HepG2 (cell line): ENCODE measurements at regions not wholly inside any gene's neighbourhood (a gene's known extent, or its start where the extent isn't known, plus 50 kb on each side); places are given as distances from the start of the nearest gene placed in this dataset.

ENCODE experiments used
- CREM ChIP-seq, 2 experiments: sonication (generic) in 1 of 2; formaldehyde crosslinking in 1 of 2; IDR thresholded peaks; 2 replicates each; pipeline versions ENCODE4 v1.4.0 to v1.6.1; 2016 to 2020; ENCODE audit warnings: antibody characterized with exemption in 1 of 2, mild to moderate bottlenecking in 1 of 2, missing genetic modification reagents in 1 of 2
- DMAP1 ChIP-seq: IDR thresholded peaks from 2 replicates; pipeline ENCODE4 v1.6.1; 2016
- EP300 ChIP-seq, 3 experiments: sonication (generic) in 1 of 3; formaldehyde crosslinking in 1 of 3; IDR thresholded peaks; 2 replicates each; pipeline versions ENCODE4 v1.5.1 to v1.6.1; 2011 to 2020; ENCODE audit warnings: low read depth in 2 of 3, low read length in 2 of 3, borderline replicate concordance in 1 of 3, improper control_type of control experiment in 1 of 3, mild to moderate bottlenecking in 1 of 3, missing genetic modification reagents in 1 of 3, moderate library complexity in 1 of 3
- JUND ChIP-seq: sonication (generic); formaldehyde crosslinking; IDR thresholded peaks from 2 replicates; pipeline ENCODE4 v1.8.0; 2022; ENCODE audit warnings: mild to moderate bottlenecking, missing genetic modification reagents
- LCORL ChIP-seq, 2 experiments: fragments of 450-650 bp in 1 of 2; sonication (generic) in 1 of 2; formaldehyde crosslinking in 1 of 2; IDR thresholded peaks; 2 replicates each; pipeline versions ENCODE4 v1.5.0 to v1.6.1; 2017 to 2020; ENCODE audit warnings: antibody characterized with exemption in 1 of 2, missing genetic modification reagents in 1 of 2
- RFX5 ChIP-seq: IDR thresholded peaks from 2 replicates; pipeline ENCODE4 v1.6.1; 2011; ENCODE audit warnings: low read depth, low read length, improper control_type of control experiment
- SNRNP70 ChIP-seq: fragments of 200-400 bp; formaldehyde crosslinking; IDR thresholded peaks from 2 replicates; pipeline ENCODE4 v1.6.1; 2017; ENCODE audit warnings: mild to moderate bottlenecking, low read depth, low read length, moderate library complexity
- SP2 ChIP-seq: sonication (generic); formaldehyde crosslinking; IDR thresholded peaks from 2 replicates; pipeline ENCODE4 v1.5.1; 2020; ENCODE audit warnings: mild to moderate bottlenecking, missing genetic modification reagents
- TCF7 ChIP-seq: sonication (generic); IDR thresholded peaks from 2 replicates; pipeline ENCODE4 v1.6.1; 2016; ENCODE audit warnings: antibody characterized with exemption, low read depth
- TF ChIP-seq, protein P1 (sequence below): sonication (generic); formaldehyde crosslinking; IDR thresholded peaks from 2 replicates; pipeline ENCODE4 v1.5.0; 2020; ENCODE audit warnings: mild to moderate bottlenecking, missing genetic modification reagents, moderate library complexity
- TF ChIP-seq, protein P2 (sequence below): sonication (generic); formaldehyde crosslinking; IDR thresholded peaks from 2 replicates; pipeline ENCODE4 v1.4.0; 2020; ENCODE audit warnings: missing genetic modification reagents, borderline replicate concordance
- TF ChIP-seq, protein P3 (sequence below): sonication (generic); IDR thresholded peaks from 2 replicates; pipeline ENCODE4 v1.6.1; 2016; ENCODE audit warnings: low read depth, borderline replicate concordance

DNA sequence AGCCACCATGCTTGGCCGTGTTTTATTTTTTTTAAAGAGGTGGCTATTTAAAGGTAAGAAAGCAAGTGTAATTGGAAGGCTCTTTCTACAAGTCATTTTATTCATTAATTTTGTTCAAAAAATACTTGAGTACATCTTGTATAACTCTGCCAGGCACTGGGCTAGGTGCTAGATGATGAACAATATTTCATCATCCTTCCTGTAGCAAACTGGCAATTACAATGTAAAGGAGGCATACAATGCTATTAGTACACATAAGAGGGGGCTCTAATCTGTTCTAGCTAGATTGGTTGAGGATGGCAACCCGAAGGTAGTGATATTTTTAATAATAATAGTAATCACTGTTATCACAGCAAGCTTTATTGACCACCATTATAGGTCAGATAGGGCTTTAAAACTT is 215.5 kb upstream of the KLF14 start:
- TF ChIP-seq CREM (IDR thresholded peaks at IDR 0.05), result no peak
- no peak for TF ChIP-seq CREM (CRISPR knock-in tag; IDR thresholded peaks at IDR 0.05)
- TF ChIP-seq TCF7, result no peak
- TF ChIP-seq, protein P1, sequence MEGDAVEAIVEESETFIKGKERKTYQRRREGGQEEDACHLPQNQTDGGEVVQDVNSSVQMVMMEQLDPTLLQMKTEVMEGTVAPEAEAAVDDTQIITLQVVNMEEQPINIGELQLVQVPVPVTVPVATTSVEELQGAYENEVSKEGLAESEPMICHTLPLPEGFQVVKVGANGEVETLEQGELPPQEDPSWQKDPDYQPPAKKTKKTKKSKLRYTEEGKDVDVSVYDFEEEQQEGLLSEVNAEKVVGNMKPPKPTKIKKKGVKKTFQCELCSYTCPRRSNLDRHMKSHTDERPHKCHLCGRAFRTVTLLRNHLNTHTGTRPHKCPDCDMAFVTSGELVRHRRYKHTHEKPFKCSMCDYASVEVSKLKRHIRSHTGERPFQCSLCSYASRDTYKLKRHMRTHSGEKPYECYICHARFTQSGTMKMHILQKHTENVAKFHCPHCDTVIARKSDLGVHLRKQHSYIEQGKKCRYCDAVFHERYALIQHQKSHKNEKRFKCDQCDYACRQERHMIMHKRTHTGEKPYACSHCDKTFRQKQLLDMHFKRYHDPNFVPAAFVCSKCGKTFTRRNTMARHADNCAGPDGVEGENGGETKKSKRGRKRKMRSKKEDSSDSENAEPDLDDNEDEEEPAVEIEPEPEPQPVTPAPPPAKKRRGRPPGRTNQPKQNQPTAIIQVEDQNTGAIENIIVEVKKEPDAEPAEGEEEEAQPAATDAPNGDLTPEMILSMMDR, result no peak
- TF ChIP-seq SNRNP70, result no peak
- TF ChIP-seq, protein P2, sequence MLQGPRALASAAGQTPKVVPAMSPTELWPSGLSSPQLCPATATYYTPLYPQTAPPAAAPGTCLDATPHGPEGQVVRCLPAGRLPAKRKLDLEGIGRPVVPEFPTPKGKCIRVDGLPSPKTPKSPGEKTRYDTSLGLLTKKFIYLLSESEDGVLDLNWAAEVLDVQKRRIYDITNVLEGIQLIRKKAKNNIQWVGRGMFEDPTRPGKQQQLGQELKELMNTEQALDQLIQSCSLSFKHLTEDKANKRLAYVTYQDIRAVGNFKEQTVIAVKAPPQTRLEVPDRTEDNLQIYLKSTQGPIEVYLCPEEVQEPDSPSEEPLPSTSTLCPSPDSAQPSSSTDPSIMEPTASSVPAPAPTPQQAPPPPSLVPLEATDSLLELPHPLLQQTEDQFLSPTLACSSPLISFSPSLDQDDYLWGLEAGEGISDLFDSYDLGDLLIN (CRISPR knock-in tag), result no peak
- TF ChIP-seq LCORL (IDR thresholded peaks at IDR 0.05), result no peak
- no peak for TF ChIP-seq LCORL (CRISPR knock-in tag; IDR thresholded peaks at IDR 0.05)
- TF ChIP-seq DMAP1, result no peak
- TF ChIP-seq, protein P3, sequence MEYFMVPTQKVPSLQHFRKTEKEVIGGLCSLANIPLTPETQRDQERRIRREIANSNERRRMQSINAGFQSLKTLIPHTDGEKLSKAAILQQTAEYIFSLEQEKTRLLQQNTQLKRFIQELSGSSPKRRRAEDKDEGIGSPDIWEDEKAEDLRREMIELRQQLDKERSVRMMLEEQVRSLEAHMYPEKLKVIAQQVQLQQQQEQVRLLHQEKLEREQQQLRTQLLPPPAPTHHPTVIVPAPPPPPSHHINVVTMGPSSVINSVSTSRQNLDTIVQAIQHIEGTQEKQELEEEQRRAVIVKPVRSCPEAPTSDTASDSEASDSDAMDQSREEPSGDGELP, result no peak
- no peak for TF ChIP-seq RFX5
- TF ChIP-seq EP300 (IDR thresholded peaks at IDR 0.05; ENCODE audit: low read depth in 2 of 2, low read length in 2 of 2), result no peak
- TF ChIP-seq EP300 (CRISPR knock-in tag; IDR thresholded peaks at IDR 0.05; ENCODE audit: borderline replicate concordance), result no peak
- no peak for TF ChIP-seq SP2
- no peak for TF ChIP-seq JUND (CRISPR knock-in tag)
